HepG2 (cell line): ENCODE measurements at regions not wholly inside any gene's neighbourhood (a gene's known extent, or its start where the extent isn't known, plus 50 kb on each side); places are given as distances from the start of the nearest gene placed in this dataset.

Experiments
- ATAC-seq: fragments of 200-7000 bp; cut with Tn5 transposase; 3 replicates; pipeline ENCODE4 v1.9.1; 2020; ENCODE audit warnings: mild to moderate bottlenecking, moderate library complexity
- BruUV-seq: library from RNA; stranded (reverse); fragments of 400-500 nt; replicated peaks from 2 replicates; lab custom pipeline; 2021; lab: Mats Ljungman, UMichigan
- CTCF ChIA-PET: fragments of 300-600 bp; formaldehyde crosslinking; extraction: SDS; loops from one replicate; lab custom pipeline; 2021; ENCODE audit warnings: low total read pairs, inconsistent platforms, low intra/inter-chr PET ratio; lab: Yijun Ruan, JAX
- POLR2A ChIA-PET: fragments of 350-600 bp; sonication (Branson Sonifier 250); formaldehyde crosslinking; loops from one replicate; lab custom pipeline; 2020; ENCODE audit warnings: antibody characterized with exemption, inconsistent platforms; lab: Yijun Ruan, JAX
- DNase-seq: peaks from one replicate; pipeline ENCODE4 v3.0.0-alpha.2; 2015; ENCODE audit warnings: low spot score
- FAIRE-seq: peaks from 3 replicates; lab custom pipeline; 2011; peaks lifted over from hg19 to GRCh38; lab: Jason Lieb, UNC
- H2AFZ ChIP-seq: one replicate; pipeline ENCODE4 v1.6.1; 2011; ENCODE audit warnings: low read length, inconsistent platforms
- H3K27ac ChIP-seq: fragments of 300-600 bp; 3 replicates; pipeline ENCODE4 v1.8.0; 2011; ENCODE audit warnings: mixed run types, mild to moderate bottlenecking, mixed read lengths, low read length, inconsistent platforms; ENCODE audit not compliant: insufficient read depth; ENCODE audit errors: extremely low read length
- H3K27me3 ChIP-seq, 2 experiments: fragments of 200-600 bp in 1 of 2; 2 replicates in 1 of 2; 3 replicates in 1 of 2; pipeline versions ENCODE4 v1.6.0 to v1.8.0; 2011; ENCODE audit warnings: low read length in 2 of 2, mild to moderate bottlenecking in 2 of 2, moderate library complexity in 2 of 2, inconsistent platforms in 1 of 2; ENCODE audit not compliant: insufficient read depth in 2 of 2, control insufficient read depth in 1 of 2
- H3K36me3 ChIP-seq, 2 experiments: fragments of 200-600 bp in 1 of 2; replicated peaks in 1 of 2; 2 replicates in 1 of 2; 3 replicates in 1 of 2; pipeline versions ENCODE4 v1.5.1 to v1.8.0; 2011; ENCODE audit warnings: low read length in 2 of 2, inconsistent platforms in 1 of 2; ENCODE audit not compliant: insufficient read depth in 2 of 2, control insufficient read depth in 1 of 2
- H3K4me1 ChIP-seq: 2 replicates; pipeline ENCODE4 v1.5.1; 2012; ENCODE audit warnings: low read length, inconsistent platforms; ENCODE audit not compliant: insufficient read depth
- H3K4me2 ChIP-seq: 2 replicates; pipeline ENCODE4 v1.6.0; 2011; ENCODE audit warnings: low read depth, low read length, inconsistent platforms
- H3K4me3 ChIP-seq, 3 experiments: fragments of 200-600 bp in 1 of 3; sonication (generic), shearing (Covaris generic) in 1 of 3; replicated peaks in 1 of 3; 2 replicates each; pipeline ENCODE4 v1.5.1; 2011 to 2016; ENCODE audit warnings: low read length in 3 of 3, inconsistent platforms in 2 of 3, low read depth in 2 of 3, mild to moderate bottlenecking in 2 of 3, control low read depth in 1 of 3, mixed read lengths in 1 of 3; ENCODE audit not compliant: insufficient read depth in 1 of 3
- H3K79me2 ChIP-seq: one replicate; pipeline ENCODE4 v1.6.1; 2011; ENCODE audit warnings: low read length, inconsistent platforms; ENCODE audit not compliant: insufficient read depth
- H3K9ac ChIP-seq: 2 replicates; pipeline ENCODE4 v1.6.0; 2011; ENCODE audit warnings: mild to moderate bottlenecking, low read depth, low read length, inconsistent platforms; ENCODE audit not compliant: insufficient read depth
- H3K9me3 ChIP-seq: 2 replicates; pipeline ENCODE4 v1.5.1; 2012; ENCODE audit warnings: mild to moderate bottlenecking, low read length
- H4K20me1 ChIP-seq: 2 replicates; pipeline ENCODE4 v1.6.0; 2011; ENCODE audit warnings: inconsistent platforms, mild to moderate bottlenecking, low read length, moderate library complexity; ENCODE audit not compliant: insufficient read depth
- ATRX ChIP-seq: sonication (generic); formaldehyde crosslinking; IDR thresholded peaks from 2 replicates; pipeline ENCODE4 v1.4.0; 2020; ENCODE audit warnings: missing genetic modification reagents, borderline replicate concordance
- CSRNP2 ChIP-seq: sonication (generic); formaldehyde crosslinking; conservative IDR thresholded peaks from 2 replicates; pipeline ENCODE4 v1.8.0; 2022; ENCODE audit warnings: low read depth, missing genetic modification reagents
- REPIN1 ChIP-seq: sonication (generic); formaldehyde crosslinking; IDR thresholded peaks from 2 replicates; pipeline ENCODE4 v1.8.0; 2022; ENCODE audit warnings: missing genetic modification reagents, low read depth, mild to moderate bottlenecking, borderline replicate concordance
- REST ChIP-seq, 2 experiments: IDR thresholded peaks; 2 replicates each; pipeline ENCODE4 v1.6.1; 2011 to 2012; ENCODE audit warnings: low read length in 2 of 2, borderline replicate concordance in 1 of 2, low read depth in 1 of 2, mild to moderate bottlenecking in 1 of 2, moderate library complexity in 1 of 2
- SRSF1 ChIP-seq: fragments of 200-400 bp; formaldehyde crosslinking; optimal IDR thresholded peaks from 2 replicates; pipeline ENCODE3; 2017; ENCODE audit warnings: mild to moderate bottlenecking, low read depth, low read length, moderate library complexity
- ZNF232 ChIP-seq: sonication (generic); formaldehyde crosslinking; IDR thresholded peaks from 2 replicates; pipeline ENCODE4 v1.4.0; 2020; ENCODE audit warnings: missing genetic modification reagents, borderline replicate concordance
- ZNF512 ChIP-seq: sonication (generic); formaldehyde crosslinking; IDR thresholded peaks from 2 replicates; pipeline ENCODE4 v1.4.0; 2020; ENCODE audit warnings: mild to moderate bottlenecking, missing genetic modification reagents
- ZNF678 ChIP-seq: sonication (generic); formaldehyde crosslinking; IDR thresholded peaks from 2 replicates; pipeline ENCODE4 v1.4.0; 2020; ENCODE audit warnings: mild to moderate bottlenecking, missing genetic modification reagents
- WGBS: methylation state at CpG from one replicate; pipeline ENCODE4 v1.1.6; 2017; ENCODE audit warnings: low lambda C conversion rate; 5-methylcytosine and 5-hydroxymethylcytosine counted together
- in situ Hi-C: cut with HindIII; loops from 2 replicates; pipeline ENCODE4 v1.10.0; 2017; ENCODE audit warnings: low pct_unique_long_range_greater_than_20kb; ENCODE audit not compliant: extremely low pct_ligation_motif_present
- intact Hi-C: fragments of 100-400 bp; cut with micrococcal nuclease; formaldehyde crosslinking; loops from one replicate; pipeline ENCODE4 v1.10.0; 2022; ENCODE audit not compliant: unreplicated experiment

GRCh38 chr7:155206318-155207020 is 91.2 kb upstream of the INSIG1 start (continued):
- no peak for TF ChIP-seq SRSF1

- intact Hi-C loops (no loop called here), in situ Hi-C loops (no loop called here)
- POLR2A ChIA-PET, result no interaction called here
- ATAC-seq (no peak), DNase-seq (no peak), FAIRE-seq (no peak)
- CTCF ChIA-PET, result no interaction called here
- WGBS, result 68% methylated on average over 12 of the region's 13 CpGs
- Histone ChIP-seq H3K4me2 (no peak overlapping the region), H3K36me3 (no peaks in the 10 kb centered on the region), H3K79me2 (no peaks in the 10 kb centered on the region), H3K27me3 (peaks cover 1 to 20% of the 10 kb centered on the region in 2 experiments; a peak in 2 of 5 replicates), H3K27ac (no peak overlapping the region), H3K9ac (no peak overlapping the region), H2AFZ (no peak overlapping the region), H3K4me1 (no peaks in the 10 kb centered on the region), H3K4me3 (no peak overlapping the region), H4K20me1 (no peaks in the 10 kb centered on the region), H3K9me3 (no peaks in the 10 kb centered on the region)
- no peak for TF ChIP-seq REPIN1 (CRISPR knock-in tag)
- no peak for TF ChIP-seq ATRX (CRISPR knock-in tag)
- peak in 1 of 2 experiments; percentile 53; a peak in 2 of 4 replicates for TF ChIP-seq REST (IDR thresholded peaks at IDR 0.05; ENCODE audit: borderline replicate concordance in 1 of 2, low read depth in 1 of 2, low read length in 2 of 2)
- TF ChIP-seq ZNF512 (CRISPR knock-in tag), result no peak
- no peak for TF ChIP-seq ZNF678 (CRISPR knock-in tag)
- TF ChIP-seq CSRNP2 (CRISPR knock-in tag), result no peak
- no peak for TF ChIP-seq ZNF232 (CRISPR knock-in tag)
- no TSS peak for BruUV-seq
Measured at GRCh38 chr7:155207326-155208002, 90.2 kb upstream of the INSIG1 start.
